ENCODE measurements at regions not wholly inside any gene's neighbourhood (a gene's known extent, or its start where the extent isn't known, plus 50 kb on each side); places are given as distances from the start of the nearest gene placed in this dataset.

DNA sequence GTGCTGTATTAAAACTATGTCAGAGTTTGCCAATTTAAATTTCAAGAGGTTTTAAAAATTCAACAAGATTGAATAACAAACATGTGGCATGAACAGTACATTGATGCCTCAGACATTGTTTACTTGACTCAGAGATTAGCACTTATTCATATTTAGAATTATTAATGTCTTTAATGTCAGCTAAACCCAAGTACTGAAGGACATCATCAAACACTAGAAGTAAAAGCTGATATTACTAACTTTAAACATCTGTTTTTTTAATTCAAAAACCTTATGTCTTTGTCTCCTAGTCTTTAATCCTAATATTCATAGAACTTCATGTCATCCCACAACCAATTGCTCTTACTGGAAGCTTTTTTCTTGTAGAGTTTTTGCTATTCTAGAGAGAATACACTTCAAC, 406.2 kb upstream of the PCDH7 start:
- Histone ChIP-seq H4K20me1 (ENCODE audit: insufficient read depth, low read length) (no peaks in the 10 kb centered on the region), H3K9me2 (ENCODE audit: low read depth, low read length) (no peaks in the 10 kb centered on the region), H3K9ac (ENCODE audit: low read length) (no peak overlapping the region), H3F3A (ENCODE audit: insufficient read depth, low read length) (no peaks in the 10 kb centered on the region), H3K4me2 (ENCODE audit: low read length) (no peak overlapping the region), H3K36me3 (ENCODE audit: insufficient read depth, low read length) (no peaks in the 10 kb centered on the region), H3K4me3 (ENCODE audit: low read depth, low read length, poor library complexity, severe bottlenecking) (no peak overlapping the region), H3K27me3 (ENCODE audit: insufficient read depth, low read length) (no peaks in the 10 kb centered on the region), H2AFZ (ENCODE audit: low read length) (no peak overlapping the region), H3K27ac (ENCODE audit: low read depth, low read length, poor library complexity, severe bottlenecking) (no peak overlapping the region), H3K4me1 (ENCODE audit: insufficient read depth, low read length, severe bottlenecking) (no peaks in the 10 kb centered on the region), H3K9me3 (ENCODE audit: low read length) (no peaks in the 10 kb centered on the region), H3K79me2 (ENCODE audit: insufficient read depth, low read length) (no peaks in the 10 kb centered on the region)
- TF ChIP-seq EZH2 (IDR thresholded peaks at IDR 0.05; ENCODE audit: borderline replicate concordance, low read length) (no peak), CTCF (IDR thresholded peaks at IDR 0.05; ENCODE audit: low read length) (no peak)

GRCh38 chr4:30330894-30331652, 389.1 kb upstream of the PCDH7 start:
- H3K9ac ChIP-seq (ENCODE audit: low read length), result no peak overlapping the region
- H3K79me2 ChIP-seq (ENCODE audit: insufficient read depth, low read length), result no peaks in the 10 kb centered on the region
- no peaks in the 10 kb centered on the region for H3F3A ChIP-seq (ENCODE audit: insufficient read depth, low read length)
- H3K27me3 ChIP-seq (ENCODE audit: insufficient read depth, low read length), result no peaks in the 10 kb centered on the region
- H3K4me2 ChIP-seq (ENCODE audit: low read length), result no peak overlapping the region
- no peak for TF ChIP-seq EZH2 (IDR thresholded peaks at IDR 0.05; ENCODE audit: borderline replicate concordance, low read length)
- no peak for TF ChIP-seq CTCF (IDR thresholded peaks at IDR 0.05; ENCODE audit: low read length)
- H3K4me1 ChIP-seq (ENCODE audit: insufficient read depth, low read length, severe bottlenecking), result no peaks in the 10 kb centered on the region
- no peak overlapping the region for H3K4me3 ChIP-seq (ENCODE audit: low read depth, low read length, poor library complexity, severe bottlenecking)
- no peaks in the 10 kb centered on the region for H3K36me3 ChIP-seq (ENCODE audit: insufficient read depth, low read length)
- no peak overlapping the region for H3K27ac ChIP-seq (ENCODE audit: low read depth, low read length, poor library complexity, severe bottlenecking)
- H3K9me3 ChIP-seq (ENCODE audit: low read length), result no peaks in the 10 kb centered on the region
- no peaks in the 10 kb centered on the region for H3K9me2 ChIP-seq (ENCODE audit: low read depth, low read length)
- no peaks in the 10 kb centered on the region for H4K20me1 ChIP-seq (ENCODE audit: insufficient read depth, low read length)
- no peak overlapping the region for H2AFZ ChIP-seq (ENCODE audit: low read length)

GRCh38 chr4:30341731-30342130, 378.4 kb upstream of the PCDH7 start:
- Histone ChIP-seq H3K4me1 (ENCODE audit: insufficient read depth, low read length, severe bottlenecking) (no peaks in the 10 kb centered on the region), H3K79me2 (ENCODE audit: insufficient read depth, low read length) (no peaks in the 10 kb centered on the region), H2AFZ (ENCODE audit: low read length) (no peak overlapping the region), H3K36me3 (ENCODE audit: insufficient read depth, low read length) (no peaks in the 10 kb centered on the region), H3K27me3 (ENCODE audit: insufficient read depth, low read length) (no peaks in the 10 kb centered on the region), H3K4me3 (ENCODE audit: low read depth, low read length, poor library complexity, severe bottlenecking) (no peak overlapping the region), H3K9me3 (ENCODE audit: low read length) (no peaks in the 10 kb centered on the region), H3K27ac (ENCODE audit: low read depth, low read length, poor library complexity, severe bottlenecking) (no peak overlapping the region), H3F3A (ENCODE audit: insufficient read depth, low read length) (no peaks in the 10 kb centered on the region), H3K4me2 (ENCODE audit: low read length) (no peak overlapping the region), H3K9me2 (ENCODE audit: low read depth, low read length) (no peaks in the 10 kb centered on the region), H3K9ac (ENCODE audit: low read length) (no peak overlapping the region), H4K20me1 (ENCODE audit: insufficient read depth, low read length) (no peaks in the 10 kb centered on the region)
- no peak for TF ChIP-seq EZH2 (IDR thresholded peaks at IDR 0.05; ENCODE audit: borderline replicate concordance, low read length)
- TF ChIP-seq CTCF (IDR thresholded peaks at IDR 0.05; ENCODE audit: low read length), result no peak
